PC-3 (cell line): ENCODE measurements at regions not wholly inside any gene's neighbourhood (a gene's known extent, or its start where the extent isn't known, plus 50 kb on each side); places are given as distances from the start of the nearest gene placed in this dataset.

Experiments used
- ATAC-seq: fragments of 200-7000 bp; cut with Tn5 transposase; 2 replicates; pipeline ENCODE4 v1.9.1; 2020; ENCODE audit warnings: mild to moderate bottlenecking, moderate library complexity
- BruUV-seq: library from RNA; stranded (reverse); fragments of 400-500 nt; replicated peaks from 2 replicates; lab custom pipeline; 2021; lab: Mats Ljungman, UMichigan
- CTCF ChIA-PET: fragments of 300-600 bp; sonication (Branson Sonifier 250); formaldehyde crosslinking; loops from one replicate; lab custom pipeline; 2022; ENCODE audit warnings: antibody characterized with exemption; lab: Charles Lee
- POLR2A ChIA-PET: fragments of 300-600 bp; sonication (Branson Sonifier 250); formaldehyde crosslinking; loops from one replicate; lab custom pipeline; 2022; ENCODE audit warnings: antibody characterized with exemption; ENCODE audit not compliant: unreplicated experiment; lab: Charles Lee
- DNase-seq: peaks from one replicate; pipeline ENCODE4 v3.0.0-alpha.2; 2015
- H2AFZ ChIP-seq: fragments of 300-600 bp; sonication (generic); 2 replicates; pipeline ENCODE4 v1.6.0; 2016; ENCODE audit warnings: antibody characterized with exemption, low read length
- H3F3A ChIP-seq: fragments of 300-600 bp; sonication (generic); one replicate; pipeline ENCODE4 v1.6.0; 2017; ENCODE audit warnings: antibody characterized with exemption, low read length, control low read depth, mild to moderate bottlenecking; ENCODE audit not compliant: unreplicated experiment
- H3K27ac ChIP-seq: fragments of 300-600 bp; sonication (generic); 2 replicates; pipeline ENCODE4 v1.5.1; 2016; ENCODE audit warnings: mild to moderate bottlenecking, low read length
- H3K27me3 ChIP-seq: fragments of 300-600 bp; sonication (generic); 2 replicates; pipeline ENCODE4 v1.6.1; 2016; ENCODE audit warnings: low read length, mixed read lengths
- H3K36me3 ChIP-seq: fragments of 300-600 bp; sonication (generic); 2 replicates; pipeline ENCODE4 v1.6.1; 2016; ENCODE audit warnings: low read depth, mixed run types, low read length, mixed read lengths
- H3K4me1 ChIP-seq: fragments of 300-600 bp; sonication (generic); 2 replicates; pipeline ENCODE4 v1.5.1; 2016; ENCODE audit warnings: low read length; ENCODE audit not compliant: insufficient read depth
- H3K4me2 ChIP-seq: fragments of 300-600 bp; sonication (generic); 2 replicates; pipeline ENCODE4 v1.6.0; 2016; ENCODE audit warnings: low read length
- H3K4me3 ChIP-seq: fragments of 300-600 bp; sonication (generic); 2 replicates; pipeline ENCODE4 v1.5.1; 2016; ENCODE audit warnings: mild to moderate bottlenecking, low read length, mixed read lengths
- H3K79me2 ChIP-seq: fragments of 300-600 bp; sonication (generic); 2 replicates; pipeline ENCODE4 v1.6.1; 2017; ENCODE audit warnings: low read length, mixed read lengths
- H3K9ac ChIP-seq: fragments of 300-600 bp; sonication (generic); 2 replicates; pipeline ENCODE4 v1.6.0; 2016; ENCODE audit warnings: mild to moderate bottlenecking, low read length
- H3K9me2 ChIP-seq: fragments of 300-600 bp; sonication (generic); replicated peaks from 2 replicates; pipeline ENCODE4 v1.6.1; 2016; ENCODE audit warnings: mixed run types, low read length, mixed read lengths
- H3K9me3 ChIP-seq: fragments of 300-600 bp; sonication (generic); 2 replicates; pipeline ENCODE4 v1.6.1; 2016; ENCODE audit warnings: low read length, mixed read lengths
- H4K20me1 ChIP-seq: fragments of 300-600 bp; sonication (generic); 2 replicates; pipeline ENCODE4 v1.6.1; 2016; ENCODE audit warnings: low read length, mixed read lengths
- CTCF ChIP-seq: fragments of 300-600 bp; sonication (generic); conservative IDR thresholded peaks from 2 replicates; pipeline ENCODE4 v1.5.1; 2017; ENCODE audit warnings: antibody characterized with exemption, low read depth, mild to moderate bottlenecking, low read length
- EZH2 ChIP-seq: fragments of 300-600 bp; sonication (generic); IDR thresholded peaks from one replicate; pipeline ENCODE4 v1.6.1; 2017; ENCODE audit warnings: antibody characterized with exemption, mild to moderate bottlenecking, low read length; ENCODE audit not compliant: unreplicated experiment
- EZH2phosphoT487 ChIP-seq: fragments of 300-600 bp; sonication (generic); IDR thresholded peaks from 2 replicates; pipeline ENCODE4 v1.6.1; 2018; ENCODE audit warnings: mild to moderate bottlenecking, antibody characterized with exemption, low read length, borderline replicate concordance
- intact Hi-C: fragments of 100-400 bp; cut with micrococcal nuclease; formaldehyde crosslinking; loops from 2 replicates; pipeline ENCODE4 v1.9.0; 2023

- ChIA-PET POLR2A (no interaction called here), CTCF (no interaction called here)
- no peaks in the 10 kb centered on the region for H3F3A ChIP-seq
- intact Hi-C loops: no loop called here
- H2AFZ ChIP-seq: no peak overlapping the region
- H3K9ac ChIP-seq: no peak overlapping the region
- no peaks in the 10 kb centered on the region for H3K36me3 ChIP-seq
- H3K9me2 ChIP-seq: no peaks in the 10 kb centered on the region
- H3K4me3 ChIP-seq: no peak overlapping the region
- ATAC-seq (no peak), DNase-seq (no peak)
- no peaks in the 10 kb centered on the region for H4K20me1 ChIP-seq
- TF ChIP-seq CTCF (no peak), EZH2 (no peak), EZH2phosphoT487 (no peak)
- H3K79me2 ChIP-seq: no peaks in the 10 kb centered on the region
- no TSS peak for BruUV-seq
- no peaks in the 10 kb centered on the region for H3K9me3 ChIP-seq
- H3K27ac ChIP-seq: no peak overlapping the region
- peaks cover 74% of the 10 kb centered on the region for H3K27me3 ChIP-seq
- H3K4me1 ChIP-seq: no peaks in the 10 kb centered on the region
- no peak overlapping the region for H3K4me2 ChIP-seq
These were observed 127.3 kb upstream of the TMPO start for GRCh38 chr12:98388126-98388525.

GRCh38 chr12:98389593-98389992, 125.8 kb upstream of the TMPO start:
- Histone ChIP-seq H3K79me2 (no peaks in the 10 kb centered on the region), H4K20me1 (no peaks in the 10 kb centered on the region), H3K9me3 (no peaks in the 10 kb centered on the region), H3K4me2 (no peak overlapping the region), H2AFZ (no peak overlapping the region), H3K27ac (no peak overlapping the region), H3K27me3 (peaks cover 72% of the 10 kb centered on the region), H3K4me3 (no peak overlapping the region), H3F3A (no peaks in the 10 kb centered on the region), H3K4me1 (no peaks in the 10 kb centered on the region), H3K9me2 (no peaks in the 10 kb centered on the region), H3K36me3 (no peaks in the 10 kb centered on the region), H3K9ac (no peak overlapping the region)
- intact Hi-C loops: no loop called here
- TF ChIP-seq EZH2: no peak
- no peak for TF ChIP-seq EZH2phosphoT487
- no peak for TF ChIP-seq CTCF
- ATAC-seq (no peak), DNase-seq (no peak)
- no TSS peak for BruUV-seq
- ChIA-PET POLR2A (no interaction called here), CTCF (no interaction called here)

GRCh38 chr12:98397323-98398105, 117.9 kb upstream of the TMPO start:
- POLR2A ChIA-PET: no interaction called here
- Histone ChIP-seq H3K9me3 (no peaks in the 10 kb centered on the region), H3K4me1 (peaks cover 21% of the 10 kb centered on the region), H3K4me2 (peak overlapping the region; percentile 88), H3K9me2 (no peaks in the 10 kb centered on the region), H4K20me1 (no peaks in the 10 kb centered on the region), H3K27ac (no peak overlapping the region), H3F3A (no peaks in the 10 kb centered on the region), H3K79me2 (no peaks in the 10 kb centered on the region), H3K9ac (peak overlapping the region; percentile 12; the same call in 1 of the 2 replicates), H3K4me3 (peak overlapping the region; percentile 68), H3K36me3 (no peaks in the 10 kb centered on the region), H2AFZ (peak overlapping the region; percentile 91), H3K27me3 (peaks cover 6% of the 10 kb centered on the region)
- DNase-seq: peak; percentile 91
- ATAC-seq: peak; percentile 88
- CTCF ChIA-PET: interaction anchor here (0.7 to 1.0 kb wide), 4 partner anchors 21 to 1648 kb away, joined by 3 to 6 read pairs (median 4); no protein-coding TSS in a partner anchor
- TF ChIP-seq EZH2 (no peak), EZH2phosphoT487 (no peak), CTCF (peak; percentile 88)
- no TSS peak for BruUV-seq
- intact Hi-C loops: loop anchor here (1.0 to 10.0 kb wide), 3 partner anchors 393 to 1819 kb away; no protein-coding TSS in a partner anchor
